ENCODE measurements at regions not wholly inside any gene's neighbourhood (a gene's known extent, or its start where the extent isn't known, plus 50 kb on each side); places are given as distances from the start of the nearest gene placed in this dataset.

GRCh38 chr2:464562-465309 lies 176.8 kb upstream of the ALKAL2 start:
- intact Hi-C loops (cut with DNase I) = no loop called here
- Histone ChIP-seq H3K4me3 (no peak overlapping the region), H3K27me3 (ENCODE audit: insufficient read depth in 3 of 3, low read length in 2 of 3) (peaks cover 0 to 35% (median 8%) of the 10 kb centered on the region in 3 donors), H3K9me3 (no peaks in the 10 kb centered on the region), H3K27ac (no peak overlapping the region), H3K36me3 (ENCODE audit: insufficient read depth in 1 of 2, low read depth in 1 of 2) (no peaks in the 10 kb centered on the region), H3K4me1 (no peaks in the 10 kb centered on the region)
- no peak for TF ChIP-seq CTCF (IDR thresholded peaks at IDR 0.05)
- 87 to 89% (median 89%) methylated on average over 19 of the region's 19 CpGs for WGBS, 3 donors
- no peak for DNase-seq
- ATAC-seq = no peak

DNA sequence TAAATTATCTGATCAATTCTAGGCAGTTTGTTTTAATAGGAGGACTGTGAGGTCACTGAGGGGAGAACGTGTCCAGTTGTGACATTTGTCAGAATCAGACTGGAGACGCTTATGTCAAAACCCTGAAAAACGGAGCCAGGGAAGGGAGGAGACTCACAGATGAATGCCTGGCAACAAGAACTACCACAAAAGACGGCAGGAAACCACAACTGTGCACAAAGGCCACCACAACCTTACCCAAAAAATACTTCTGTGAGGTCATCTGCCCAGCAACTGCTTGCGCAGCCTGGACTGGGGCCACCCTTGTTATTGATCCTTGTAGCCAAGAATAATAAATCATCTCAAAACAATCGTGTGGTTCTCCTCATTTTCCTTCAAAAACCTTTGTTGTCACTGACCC lies 173.0 kb upstream of the ALKAL2 start:
- Histone ChIP-seq H3K36me3 (ENCODE audit: insufficient read depth in 1 of 2, low read depth in 1 of 2) (no peaks in the 10 kb centered on the region), H3K27ac (no peak overlapping the region), H3K9me3 (no peaks in the 10 kb centered on the region), H3K4me3 (no peak overlapping the region), H3K27me3 (ENCODE audit: insufficient read depth in 3 of 3, low read length in 2 of 3) (peaks cover 0 to 5% (median 0%) of the 10 kb centered on the region in 3 donors), H3K4me1 (no peaks in the 10 kb centered on the region)
- ATAC-seq = no peak
- DNase-seq = no peak
- 28 to 43% (median 38%) methylated on average over 6 of the region's 6 CpGs for WGBS, 3 donors
- TF ChIP-seq CTCF (IDR thresholded peaks at IDR 0.05) = no peak
- intact Hi-C loops (cut with DNase I) = no loop called here

GRCh38 chr2:459931-460330 lies 172.0 kb upstream of the ALKAL2 start:
- Histone ChIP-seq H3K27ac (no peak overlapping the region), H3K9me3 (no peaks in the 10 kb centered on the region), H3K36me3 (ENCODE audit: insufficient read depth in 1 of 2, low read depth in 1 of 2) (no peaks in the 10 kb centered on the region), H3K27me3 (ENCODE audit: insufficient read depth in 3 of 3, low read length in 2 of 3) (no peaks in the 10 kb centered on the region), H3K4me3 (no peak overlapping the region), H3K4me1 (no peaks in the 10 kb centered on the region)
- DNase-seq = no peak
- TF ChIP-seq CTCF (IDR thresholded peaks at IDR 0.05) = no peak
- no peak for ATAC-seq
- intact Hi-C loops (cut with DNase I) = no loop called here
- WGBS, 3 donors = 12 to 25% (median 15%) methylated on average over 4 of the region's 4 CpGs

GRCh38 chr2:458425-458815 lies 170.5 kb upstream of the ALKAL2 start:
- DNase-seq (no peak), ATAC-seq (no peak)
- Histone ChIP-seq H3K9me3 (no peaks in the 10 kb centered on the region), H3K27me3 (ENCODE audit: insufficient read depth in 3 of 3, low read length in 2 of 3) (no peaks in the 10 kb centered on the region), H3K27ac (no peak overlapping the region), H3K4me3 (no peak overlapping the region), H3K4me1 (no peaks in the 10 kb centered on the region), H3K36me3 (ENCODE audit: insufficient read depth in 1 of 2, low read depth in 1 of 2) (no peaks in the 10 kb centered on the region)
- no peak for TF ChIP-seq CTCF (IDR thresholded peaks at IDR 0.05)
- 52 to 58% (median 57%) methylated on average over 3 of the region's 3 CpGs for WGBS, 3 donors
- intact Hi-C loops (cut with DNase I) = no loop called here
